HepG2 (cell line): ENCODE measurements at regions not wholly inside any gene's neighbourhood (a gene's known extent, or its start where the extent isn't known, plus 50 kb on each side); places are given as distances from the start of the nearest gene placed in this dataset.

Experiments
- ARNT2 ChIP-seq: sonication (generic); formaldehyde crosslinking; IDR thresholded peaks from 2 replicates; pipeline ENCODE4 v1.8.0; 2022; ENCODE audit warnings: mild to moderate bottlenecking, low read depth, missing genetic modification reagents, moderate library complexity
- BRD4 ChIP-seq: sonication (generic); formaldehyde crosslinking; IDR thresholded peaks from 2 replicates; pipeline ENCODE4 v1.4.0; 2020; ENCODE audit warnings: missing genetic modification reagents
- GABPA ChIP-seq, 2 experiments: IDR thresholded peaks; 2 replicates each; pipeline ENCODE4 v1.6.1; 2011 to 2016; ENCODE audit warnings: low read depth in 2 of 2, low read length in 1 of 2, missing biosample characterization in 1 of 2, missing genetic modification characterization in 1 of 2
- HDAC6 ChIP-seq: fragments of 200-600 bp; sonication (generic); IDR thresholded peaks from 2 replicates; pipeline ENCODE4 v1.7.0; 2017; ENCODE audit warnings: mild to moderate bottlenecking, antibody characterized with exemption, low read length, low read depth
- HOXA9 ChIP-seq: sonication (generic); formaldehyde crosslinking; IDR thresholded peaks from 2 replicates; pipeline ENCODE4 v1.8.1; 2022; ENCODE audit warnings: missing genetic modification reagents, mild to moderate bottlenecking, moderate library complexity, borderline replicate concordance
- ISX ChIP-seq: sonication (generic); formaldehyde crosslinking; conservative IDR thresholded peaks from 2 replicates; pipeline ENCODE4 v1.5.0; 2020; ENCODE audit warnings: missing genetic modification reagents
- MBD4 ChIP-seq: IDR thresholded peaks from 2 replicates; pipeline ENCODE4 v1.6.1; 2012; ENCODE audit warnings: low read length, inconsistent platforms, borderline replicate concordance
- MTA1 ChIP-seq: sonication (generic); formaldehyde crosslinking; IDR thresholded peaks from 2 replicates; pipeline ENCODE4 v1.4.0; 2020; ENCODE audit warnings: missing genetic modification reagents, mild to moderate bottlenecking, borderline replicate concordance
- MTA3 ChIP-seq: sonication (generic); formaldehyde crosslinking; IDR thresholded peaks from 2 replicates; pipeline ENCODE4 v1.4.0; 2020; ENCODE audit warnings: missing genetic modification reagents
- MXI1 ChIP-seq: IDR thresholded peaks from 3 replicates; pipeline ENCODE4 v1.6.1; 2012; ENCODE audit warnings: low read depth, low read length, inconsistent platforms, borderline replicate concordance
- NCOR1 ChIP-seq: fragments of 200-600 bp; sonication (generic); IDR thresholded peaks from 2 replicates; pipeline ENCODE4 v1.7.0; 2017; ENCODE audit warnings: antibody characterized with exemption, low read length, borderline replicate concordance
- POGZ ChIP-seq: sonication (generic); formaldehyde crosslinking; IDR thresholded peaks from 2 replicates; pipeline ENCODE4 v1.4.0; 2020; ENCODE audit warnings: mild to moderate bottlenecking, missing genetic modification reagents
- RBFOX2 ChIP-seq: fragments of 200-400 bp; formaldehyde crosslinking; IDR thresholded peaks from 2 replicates; pipeline ENCODE4 v1.6.1; 2017; ENCODE audit warnings: low read depth, mild to moderate bottlenecking, low read length
- SOX6 ChIP-seq, 2 experiments: fragments of 450-650 bp in 1 of 2; sonication (generic) in 1 of 2; formaldehyde crosslinking in 1 of 2; IDR thresholded peaks; 2 replicates each; pipeline versions ENCODE4 v1.4.0 to v1.6.1; 2017 to 2020; ENCODE audit warnings: antibody characterized with exemption in 1 of 2, mild to moderate bottlenecking in 1 of 2, missing genetic modification reagents in 1 of 2
- ZEB1 ChIP-seq: IDR thresholded peaks from 2 replicates; pipeline ENCODE4 v1.6.1; 2012; ENCODE audit warnings: mild to moderate bottlenecking, low read depth, inconsistent platforms; ENCODE audit not compliant: insufficient replicate concordance
- ZFP36L1 ChIP-seq: sonication (generic); formaldehyde crosslinking; IDR thresholded peaks from 2 replicates; pipeline ENCODE4 v1.8.0; 2022; ENCODE audit warnings: mild to moderate bottlenecking, missing genetic modification reagents, moderate library complexity
- ZIK1 ChIP-seq: sonication (generic); formaldehyde crosslinking; IDR thresholded peaks from 2 replicates; pipeline ENCODE4 v1.5.0; 2020; ENCODE audit warnings: mild to moderate bottlenecking, low read depth, missing genetic modification reagents, borderline replicate concordance
- ZKSCAN8 ChIP-seq: IDR thresholded peaks from 2 replicates; pipeline ENCODE4 v1.6.1; 2016; ENCODE audit warnings: borderline replicate concordance, missing genetic modification reagents, missing compliant biosample characterization
- ZNF234 ChIP-seq: sonication (generic); formaldehyde crosslinking; conservative IDR thresholded peaks from 2 replicates; pipeline ENCODE4 v1.5.1; 2020; ENCODE audit warnings: mild to moderate bottlenecking, missing genetic modification reagents
- ZNF614 ChIP-seq: IDR thresholded peaks from 2 replicates; pipeline ENCODE4 v1.6.1; 2018; ENCODE audit warnings: missing biosample characterization, missing genetic modification reagents, inconsistent platforms, borderline replicate concordance
- ZNF616 ChIP-seq: sonication (generic); formaldehyde crosslinking; IDR thresholded peaks from 2 replicates; pipeline ENCODE4 v1.5.0; 2020; ENCODE audit warnings: low read depth, mild to moderate bottlenecking, missing genetic modification reagents
- ZNF788 ChIP-seq: sonication (generic); formaldehyde crosslinking; IDR thresholded peaks from 2 replicates; pipeline ENCODE4 v1.5.0; 2020; ENCODE audit warnings: mild to moderate bottlenecking, missing genetic modification reagents, borderline replicate concordance
- ZNF800 ChIP-seq: sonication (generic); formaldehyde crosslinking; IDR thresholded peaks from 2 replicates; pipeline ENCODE4 v1.4.0; 2020; ENCODE audit warnings: missing genetic modification reagents
- ZNF891 ChIP-seq: sonication (generic); formaldehyde crosslinking; IDR thresholded peaks from 2 replicates; pipeline ENCODE4 v1.5.0; 2020; ENCODE audit warnings: mild to moderate bottlenecking, missing genetic modification reagents
- TF ChIP-seq, protein P1 (sequence below): sonication (generic); formaldehyde crosslinking; IDR thresholded peaks from 2 replicates; pipeline ENCODE4 v1.4.0; 2020; ENCODE audit warnings: missing genetic modification reagents

GRCh38 chr4:159048166-159048886, 54.6 kb upstream of the RAPGEF2 start (continued):
- TF ChIP-seq ISX (CRISPR knock-in tag) (no peak), ZEB1 (peak; percentile 61), ZNF800 (CRISPR knock-in tag) (no peak), BRD4 (CRISPR knock-in tag) (no peak), ZNF614 (CRISPR knock-in tag) (no peak), RBFOX2 (no peak), ZNF234 (CRISPR knock-in tag) (no peak), SOX6 (IDR thresholded peaks at IDR 0.05) (no peak), SOX6 (CRISPR knock-in tag; IDR thresholded peaks at IDR 0.05) (peak; percentile 76), POGZ (CRISPR knock-in tag) (no peak), MXI1 (no peak), ARNT2 (CRISPR knock-in tag) (no peak), ZFP36L1 (CRISPR knock-in tag) (no peak), ZIK1 (CRISPR knock-in tag) (no peak), HDAC6 (no peak), ZNF616 (CRISPR knock-in tag) (no peak), GABPA (IDR thresholded peaks at IDR 0.05; ENCODE audit: low read depth, low read length) (no peak), GABPA (CRISPR knock-in tag; IDR thresholded peaks at IDR 0.05; ENCODE audit: low read depth) (no peak), NCOR1 (no peak), ZKSCAN8 (CRISPR knock-in tag) (no peak), ZNF891 (no peak), MTA1 (CRISPR knock-in tag) (no peak), MBD4 (no peak), MTA3 (CRISPR knock-in tag) (no peak), ZNF788 (CRISPR knock-in tag) (no peak), HOXA9 (CRISPR knock-in tag) (no peak)
- TF ChIP-seq, protein P1, sequence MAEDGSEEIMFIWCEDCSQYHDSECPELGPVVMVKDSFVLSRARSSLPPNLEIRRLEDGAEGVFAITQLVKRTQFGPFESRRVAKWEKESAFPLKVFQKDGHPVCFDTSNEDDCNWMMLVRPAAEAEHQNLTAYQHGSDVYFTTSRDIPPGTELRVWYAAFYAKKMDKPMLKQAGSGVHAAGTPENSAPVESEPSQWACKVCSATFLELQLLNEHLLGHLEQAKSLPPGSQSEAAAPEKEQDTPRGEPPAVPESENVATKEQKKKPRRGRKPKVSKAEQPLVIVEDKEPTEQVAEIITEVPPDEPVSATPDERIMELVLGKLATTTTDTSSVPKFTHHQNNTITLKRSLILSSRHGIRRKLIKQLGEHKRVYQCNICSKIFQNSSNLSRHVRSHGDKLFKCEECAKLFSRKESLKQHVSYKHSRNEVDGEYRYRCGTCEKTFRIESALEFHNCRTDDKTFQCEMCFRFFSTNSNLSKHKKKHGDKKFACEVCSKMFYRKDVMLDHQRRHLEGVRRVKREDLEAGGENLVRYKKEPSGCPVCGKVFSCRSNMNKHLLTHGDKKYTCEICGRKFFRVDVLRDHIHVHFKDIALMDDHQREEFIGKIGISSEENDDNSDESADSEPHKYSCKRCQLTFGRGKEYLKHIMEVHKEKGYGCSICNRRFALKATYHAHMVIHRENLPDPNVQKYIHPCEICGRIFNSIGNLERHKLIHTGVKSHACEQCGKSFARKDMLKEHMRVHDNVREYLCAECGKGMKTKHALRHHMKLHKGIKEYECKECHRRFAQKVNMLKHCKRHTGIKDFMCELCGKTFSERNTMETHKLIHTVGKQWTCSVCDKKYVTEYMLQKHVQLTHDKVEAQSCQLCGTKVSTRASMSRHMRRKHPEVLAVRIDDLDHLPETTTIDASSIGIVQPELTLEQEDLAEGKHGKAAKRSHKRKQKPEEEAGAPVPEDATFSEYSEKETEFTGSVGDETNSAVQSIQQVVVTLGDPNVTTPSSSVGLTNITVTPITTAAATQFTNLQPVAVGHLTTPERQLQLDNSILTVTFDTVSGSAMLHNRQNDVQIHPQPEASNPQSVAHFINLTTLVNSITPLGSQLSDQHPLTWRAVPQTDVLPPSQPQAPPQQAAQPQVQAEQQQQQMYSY (CRISPR knock-in tag) = no peak
